ENCODE measurements at regions not wholly inside any gene's neighbourhood (a gene's known extent, or its start where the extent isn't known, plus 50 kb on each side); places are given as distances from the start of the nearest gene placed in this dataset.
"Not testable (repeated sequence)": the region's sequence is repeated elsewhere in the genome, so short reads cannot be mapped to it uniquely, and the experiment has no call there.

DNA sequence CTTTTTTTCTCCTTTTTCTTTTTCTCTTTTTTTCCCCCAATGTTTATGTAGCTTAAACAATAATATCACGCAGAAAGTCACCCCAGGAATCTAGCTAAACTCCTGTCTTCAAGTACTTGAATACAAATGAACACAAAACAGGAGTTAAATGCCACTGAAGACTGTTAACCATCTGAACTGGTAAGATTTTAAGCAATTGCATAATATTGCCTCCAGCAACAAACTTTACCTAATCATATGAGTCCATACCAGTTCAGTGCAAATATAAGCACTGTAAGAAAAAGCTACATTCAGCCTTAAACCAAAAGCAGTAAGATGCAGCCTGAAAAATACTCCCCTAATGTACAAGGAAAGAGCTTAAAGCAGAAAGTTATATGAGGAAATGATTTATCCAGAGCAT, 173.9 kb upstream of the TFAP2D start:
- in situ Hi-C loops (cut with HindIII; ENCODE audit: low pct_unique_long_range_greater_than_20kb, low sequenced_read_pairs), result no loop called here
- DNase-seq (ENCODE audit: low read depth, low spot score), result peak; percentile 36

GRCh38 chr6:50541941-50542340, 171.4 kb upstream of the TFAP2D start:
- DNase-seq (ENCODE audit: low read depth, low spot score), result no peak
- in situ Hi-C loops (cut with HindIII; ENCODE audit: low pct_unique_long_range_greater_than_20kb, low sequenced_read_pairs), result no loop called here

DNA sequence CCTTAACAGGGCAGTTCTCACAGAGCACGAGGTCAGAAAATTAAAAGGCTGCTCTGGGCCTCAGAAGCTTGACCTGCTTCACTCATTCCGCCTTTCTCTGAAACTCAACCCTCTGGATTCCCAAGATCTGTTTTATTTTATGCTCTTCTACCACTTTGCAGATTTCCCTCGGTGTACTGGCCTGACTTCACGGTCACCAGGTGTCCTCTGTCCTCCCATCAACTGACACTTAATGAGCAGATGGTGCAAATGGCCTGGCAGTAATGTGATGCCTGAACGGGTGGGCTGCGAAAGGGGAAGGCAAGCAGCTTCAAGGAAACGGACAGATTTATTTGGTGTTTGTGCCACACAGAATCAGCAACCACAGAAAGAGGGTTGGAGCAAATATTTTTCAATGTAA, 169.7 kb upstream of the TFAP2D start:
- in situ Hi-C loops (cut with HindIII; ENCODE audit: low pct_unique_long_range_greater_than_20kb, low sequenced_read_pairs), result no loop called here
- no peak for DNase-seq (ENCODE audit: low read depth, low spot score)

- in situ Hi-C loops (cut with HindIII; ENCODE audit: low pct_unique_long_range_greater_than_20kb, low sequenced_read_pairs), result no loop called here
- DNase-seq (ENCODE audit: low read depth, low spot score), result no peak
Observed at GRCh38 chr6:50549026-50549425, 164.3 kb upstream of the TFAP2D start.

- in situ Hi-C loops (cut with HindIII; ENCODE audit: low pct_unique_long_range_greater_than_20kb, low sequenced_read_pairs), result no loop called here
- no peak for DNase-seq (ENCODE audit: low read depth, low spot score)
Observed at GRCh38 chr6:50549475-50549874, 163.9 kb upstream of the TFAP2D start.

DNA sequence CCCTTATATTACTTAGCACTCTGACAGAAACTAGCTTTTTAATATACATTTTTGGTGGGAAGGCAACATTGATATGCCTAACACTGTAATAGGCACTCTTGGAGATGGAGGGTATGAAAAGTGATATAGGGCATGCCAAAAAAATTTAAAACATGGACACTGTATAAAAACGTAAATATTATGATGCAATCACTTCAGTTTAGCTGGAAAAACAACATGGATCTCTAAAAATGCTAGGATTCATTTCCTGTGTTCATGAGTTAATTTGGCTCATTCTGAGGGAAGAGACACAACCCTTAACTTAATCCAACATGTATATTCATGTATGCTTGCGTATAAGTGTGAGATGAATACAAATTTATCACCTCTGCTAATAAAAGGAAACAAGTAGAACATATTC, 157.3 kb upstream of the TFAP2D start:
- no peak for DNase-seq (ENCODE audit: low read depth, low spot score)
- in situ Hi-C loops (cut with HindIII; ENCODE audit: low pct_unique_long_range_greater_than_20kb, low sequenced_read_pairs), result no loop called here

DNA sequence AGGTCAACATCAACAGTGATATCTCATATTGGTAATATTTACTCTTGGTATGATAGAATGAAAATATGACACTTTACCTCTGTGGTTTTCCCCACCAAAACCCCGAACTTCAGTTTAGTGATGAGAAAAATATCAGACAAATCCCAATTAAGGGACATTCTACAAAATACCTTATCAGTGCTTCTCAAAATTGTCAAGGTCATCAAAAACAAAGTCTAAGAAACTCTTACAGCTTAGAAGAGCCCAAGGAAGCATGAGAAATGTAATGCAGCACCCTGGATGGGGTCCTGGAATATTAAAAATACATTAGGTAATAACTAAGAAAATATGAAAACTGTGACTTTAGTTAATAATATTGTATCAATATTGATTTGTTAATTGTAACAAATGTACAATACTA, 148.3 kb upstream of the TFAP2D start:
- in situ Hi-C loops (cut with HindIII; ENCODE audit: low pct_unique_long_range_greater_than_20kb, low sequenced_read_pairs), result no loop called here

DNA sequence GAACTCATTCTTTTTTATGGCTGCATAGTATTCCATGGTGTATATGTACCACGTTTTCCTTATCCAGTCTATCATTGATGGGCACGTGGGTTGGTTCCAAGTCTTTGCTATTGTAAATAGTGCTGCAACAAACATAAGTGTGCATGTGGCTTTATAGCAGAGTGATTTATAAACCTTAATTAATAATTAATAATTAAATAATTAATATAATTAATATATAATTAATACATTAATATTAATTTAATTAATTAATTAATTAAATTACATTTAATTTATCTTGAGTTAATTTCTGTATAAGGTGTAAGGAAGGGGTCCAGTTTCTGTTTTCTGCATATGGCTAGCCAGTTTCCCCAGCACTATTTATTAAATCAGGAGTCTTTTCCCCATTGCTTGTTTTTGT, 142.1 kb upstream of the TFAP2D start:
- DNase-seq (ENCODE audit: low read depth, low spot score); in situ Hi-C loops (cut with HindIII; ENCODE audit: low pct_unique_long_range_greater_than_20kb, low sequenced_read_pairs): not testable (repeated sequence)

More for the DNA sequence above, 148.3 kb upstream of the TFAP2D start:
- DNase-seq (ENCODE audit: low read depth, low spot score), result no peak

GRCh38 chr6:50585441-50586330, 127.6 kb upstream of the TFAP2D start:
- DNase-seq (ENCODE audit: low read depth, low spot score), result no peak
- in situ Hi-C loops (cut with HindIII; ENCODE audit: low pct_unique_long_range_greater_than_20kb, low sequenced_read_pairs), result no loop called here

- in situ Hi-C loops (cut with HindIII; ENCODE audit: low pct_unique_long_range_greater_than_20kb, low sequenced_read_pairs), result no loop called here
Observed at GRCh38 chr6:50586331-50586675, 127.0 kb upstream of the TFAP2D start.

DNA sequence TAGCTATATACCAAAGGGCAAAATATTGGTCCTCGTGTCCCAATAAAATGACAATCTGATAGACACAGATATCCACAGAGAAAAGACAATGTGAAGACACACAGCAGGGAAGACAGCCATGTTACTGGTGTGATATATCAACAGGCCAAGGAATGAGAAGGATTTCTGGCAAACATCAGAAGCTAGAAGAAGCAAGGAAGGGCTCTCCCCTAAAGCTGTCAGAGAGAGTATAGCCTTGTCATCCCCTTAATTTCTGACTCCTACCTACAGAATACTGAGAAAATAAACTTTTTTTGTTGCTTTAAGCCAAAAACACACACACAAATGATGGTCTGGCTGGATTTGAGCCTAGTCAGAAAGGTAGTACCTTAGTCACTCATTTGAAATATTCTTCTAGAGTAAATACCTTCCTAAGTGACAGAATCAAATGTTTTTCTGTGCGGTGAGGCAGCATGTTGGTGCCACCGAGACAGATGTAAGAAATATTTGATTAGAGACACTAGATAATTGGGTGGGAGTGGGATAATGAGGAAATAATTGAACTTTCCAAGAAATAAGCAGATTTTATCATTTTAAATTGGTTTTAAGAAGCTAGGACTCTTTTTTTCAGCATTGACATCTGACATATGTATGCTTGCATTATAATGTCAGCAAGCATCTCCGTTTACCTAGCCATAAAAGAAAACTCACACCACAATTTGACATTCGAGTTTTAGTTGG, 123.4 kb upstream of the TFAP2D start:
- in situ Hi-C loops (cut with HindIII; ENCODE audit: low pct_unique_long_range_greater_than_20kb, low sequenced_read_pairs), result no loop called here

More at GRCh38 chr6:50586331-50586675, 127.0 kb upstream of the TFAP2D start:
- no peak for DNase-seq (ENCODE audit: low read depth, low spot score)

GRCh38 chr6:50591135-50591534, 122.2 kb upstream of the TFAP2D start:
- in situ Hi-C loops (cut with HindIII; ENCODE audit: low pct_unique_long_range_greater_than_20kb, low sequenced_read_pairs), result no loop called here
- no peak for DNase-seq (ENCODE audit: low read depth, low spot score)

More for the DNA sequence above, 123.4 kb upstream of the TFAP2D start:
- no peak for DNase-seq (ENCODE audit: low read depth, low spot score)

GRCh38 chr6:50600280-50600679, 113.0 kb upstream of the TFAP2D start:
- in situ Hi-C loops (cut with HindIII; ENCODE audit: low pct_unique_long_range_greater_than_20kb, low sequenced_read_pairs), result no loop called here
- no peak for DNase-seq (ENCODE audit: low read depth, low spot score)

DNA sequence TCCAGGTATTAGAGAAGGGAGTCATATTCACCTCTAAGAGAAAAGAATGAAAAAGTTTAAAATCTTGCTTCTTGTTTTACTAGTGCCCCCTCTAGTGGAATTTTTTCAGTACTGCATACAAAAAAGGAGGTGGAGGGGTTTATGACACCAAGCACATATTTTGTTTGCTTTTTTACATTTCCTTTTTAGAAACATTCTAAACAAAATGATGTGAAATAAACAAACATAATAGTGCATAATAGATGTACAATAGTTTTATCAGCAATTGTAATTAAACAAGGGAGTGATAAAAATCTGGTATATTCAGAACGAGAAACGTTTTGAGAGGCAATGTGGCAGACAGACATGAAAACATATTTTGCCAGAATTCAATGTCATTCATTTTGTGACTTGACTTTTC, 111.0 kb upstream of the TFAP2D start:
- in situ Hi-C loops (cut with HindIII; ENCODE audit: low pct_unique_long_range_greater_than_20kb, low sequenced_read_pairs), result no loop called here
- DNase-seq (ENCODE audit: low read depth, low spot score), result peak; percentile 60

- in situ Hi-C loops (cut with HindIII; ENCODE audit: low pct_unique_long_range_greater_than_20kb, low sequenced_read_pairs), result no loop called here
- no peak for DNase-seq (ENCODE audit: low read depth, low spot score)
Observed at GRCh38 chr6:50608421-50608820, 104.9 kb upstream of the TFAP2D start.

DNA sequence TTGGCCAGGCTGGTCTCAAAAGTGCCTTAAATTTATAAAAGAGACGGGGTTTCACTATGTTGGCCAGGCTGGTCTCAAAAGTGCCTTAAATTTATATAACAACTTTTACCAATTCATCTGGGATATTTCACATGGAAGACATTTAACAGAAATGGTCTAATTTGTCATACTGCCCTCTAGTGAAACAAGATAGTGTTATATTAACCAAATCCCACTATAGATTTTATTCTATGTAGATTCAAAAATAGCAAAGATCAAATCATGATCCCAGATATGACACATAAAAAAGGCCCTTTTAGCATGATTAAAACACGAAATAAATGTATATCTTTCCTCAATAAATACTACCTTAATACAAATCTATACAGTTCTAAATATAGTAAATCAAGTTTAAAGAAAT, 102.8 kb upstream of the TFAP2D start:
- in situ Hi-C loops (cut with HindIII; ENCODE audit: low pct_unique_long_range_greater_than_20kb, low sequenced_read_pairs), result no loop called here
- peak; percentile 45 for DNase-seq (ENCODE audit: low read depth, low spot score)

DNA sequence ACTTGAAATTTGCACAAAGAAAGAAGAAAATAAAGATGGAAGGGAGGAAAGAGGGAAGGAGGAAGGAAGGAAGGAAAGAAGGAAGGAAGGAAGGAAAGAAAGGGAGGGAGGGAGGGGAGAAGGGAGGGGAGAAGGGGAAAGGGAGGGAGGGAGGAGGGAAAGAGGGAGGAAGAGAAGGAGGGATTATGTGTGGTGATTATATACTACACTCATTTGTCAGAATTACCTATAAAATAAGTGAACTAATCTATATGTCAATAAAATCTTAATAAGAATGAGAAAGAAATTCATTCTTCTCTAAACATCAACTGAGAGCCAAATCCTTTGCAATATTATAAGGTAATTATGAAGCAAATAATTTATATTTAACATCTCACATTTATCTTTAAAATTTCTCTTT, 77.9 kb upstream of the TFAP2D start:
- in situ Hi-C loops (cut with HindIII; ENCODE audit: low pct_unique_long_range_greater_than_20kb, low sequenced_read_pairs), result no loop called here
- no peak for DNase-seq (ENCODE audit: low read depth, low spot score)

DNA sequence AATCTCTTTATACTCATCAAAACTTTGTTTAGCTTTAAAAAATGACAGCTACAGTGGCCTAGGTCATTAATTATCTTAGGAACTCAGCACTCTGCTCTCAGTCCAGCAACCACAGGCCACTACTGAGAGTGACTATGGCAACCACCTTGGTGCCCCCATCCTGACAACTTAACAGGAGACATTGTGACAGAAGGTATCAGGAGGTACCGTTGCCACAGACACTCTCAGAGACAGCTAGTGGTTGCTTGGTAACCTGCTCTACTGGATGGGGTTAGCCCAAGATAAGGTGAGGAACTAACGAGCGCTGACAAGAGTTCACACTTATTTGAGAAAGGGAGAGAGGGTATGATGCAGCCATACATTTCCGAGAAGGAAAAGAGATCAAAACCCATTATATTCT, 76.1 kb upstream of the TFAP2D start:
- in situ Hi-C loops (cut with HindIII; ENCODE audit: low pct_unique_long_range_greater_than_20kb, low sequenced_read_pairs), result no loop called here

DNA sequence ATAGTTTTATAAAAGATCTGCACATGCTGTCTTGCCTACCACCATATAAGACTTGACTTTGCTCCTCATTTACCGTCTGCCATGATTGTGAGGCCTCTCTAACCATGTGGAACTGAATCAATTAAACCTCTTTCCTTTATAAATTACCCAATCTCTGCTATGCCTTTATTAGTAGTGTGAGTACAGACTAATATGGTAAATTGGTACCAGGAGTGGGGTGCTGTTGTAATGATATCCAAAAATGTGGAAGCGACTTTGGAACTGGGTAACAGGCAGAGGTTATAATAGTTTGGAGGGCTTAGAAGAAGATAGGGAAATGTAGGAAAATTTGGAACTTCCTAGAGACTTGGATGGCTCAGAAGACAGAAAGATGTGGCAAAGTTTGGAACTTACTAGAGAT, 64.2 kb upstream of the TFAP2D start:
- DNase-seq (ENCODE audit: low read depth, low spot score), result no peak
- in situ Hi-C loops (cut with HindIII; ENCODE audit: low pct_unique_long_range_greater_than_20kb, low sequenced_read_pairs), result no loop called here

More for the DNA sequence above, 76.1 kb upstream of the TFAP2D start:
- DNase-seq (ENCODE audit: low read depth, low spot score), result no peak
